AG08396 (cell line): ENCODE measurements at regions not wholly inside any gene's neighbourhood (a gene's known extent, or its start where the extent isn't known, plus 50 kb on each side); places are given as distances from the start of the nearest gene placed in this dataset.

ENCODE experiments used
- DNase-seq: peaks from one replicate; pipeline ENCODE4 v3.0.0; 2012; ENCODE audit warnings: low spot score, mixed read lengths

DNA sequence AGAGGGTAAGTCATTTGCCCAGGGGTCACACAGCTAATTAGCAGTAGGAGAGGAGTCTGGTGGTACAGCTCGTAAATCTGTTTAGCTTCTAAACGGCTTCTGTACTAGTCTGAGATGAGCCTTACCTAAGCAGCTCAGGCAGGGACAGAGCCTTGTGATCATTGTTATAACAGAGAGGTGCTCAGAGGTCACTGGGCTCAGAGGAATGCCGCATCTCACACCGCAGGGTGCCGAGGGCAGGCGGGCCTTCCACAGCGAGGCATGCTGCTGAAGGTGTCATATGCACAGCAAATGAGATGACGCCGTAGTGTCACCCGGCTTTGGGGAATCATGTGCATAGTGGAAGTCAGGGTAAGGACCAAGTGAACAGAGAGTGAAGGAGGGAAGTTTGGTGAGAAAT lies 305.2 kb upstream of the FMN2 start:
- DNase-seq = no peak

DNA sequence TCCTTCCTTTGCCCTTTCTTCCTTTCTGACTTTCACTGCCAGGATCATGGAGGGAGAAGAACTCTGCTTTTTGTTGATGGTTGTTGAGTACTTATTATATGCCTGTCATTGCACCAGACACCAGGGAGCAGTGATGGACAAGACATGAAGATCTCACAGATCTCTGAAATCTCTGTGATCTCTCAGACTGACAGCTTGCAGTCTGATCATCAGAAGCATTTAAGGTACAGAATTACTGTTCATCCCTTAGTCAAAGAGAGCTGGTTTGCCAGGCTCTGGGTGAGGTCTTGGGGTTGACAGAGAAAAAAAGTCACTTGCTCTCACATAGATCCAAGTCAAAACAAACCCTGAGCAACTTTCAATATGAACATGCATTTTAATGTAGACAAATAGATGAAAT lies 299.5 kb upstream of the FMN2 start:
- DNase-seq = no peak

DNA sequence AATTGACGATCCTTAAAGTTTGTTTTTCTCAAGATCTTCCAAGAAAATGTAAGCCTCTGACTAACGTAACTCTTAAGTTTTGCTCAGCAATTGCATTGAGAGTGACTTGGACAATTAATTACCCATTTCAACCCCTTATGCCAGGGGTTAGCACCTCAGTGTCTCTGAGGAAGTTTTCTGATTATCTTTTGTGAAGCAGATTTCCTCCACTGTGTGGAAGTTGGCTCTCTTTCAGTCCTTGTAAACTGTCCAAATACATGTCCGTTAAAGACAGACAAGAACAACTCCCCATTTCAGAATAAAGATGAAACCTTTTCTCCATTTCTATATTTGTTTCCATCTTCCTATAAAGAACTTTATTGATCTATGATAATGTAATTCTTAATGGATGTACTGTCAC lies 296.4 kb upstream of the FMN2 start:
- DNase-seq = no peak

DNA sequence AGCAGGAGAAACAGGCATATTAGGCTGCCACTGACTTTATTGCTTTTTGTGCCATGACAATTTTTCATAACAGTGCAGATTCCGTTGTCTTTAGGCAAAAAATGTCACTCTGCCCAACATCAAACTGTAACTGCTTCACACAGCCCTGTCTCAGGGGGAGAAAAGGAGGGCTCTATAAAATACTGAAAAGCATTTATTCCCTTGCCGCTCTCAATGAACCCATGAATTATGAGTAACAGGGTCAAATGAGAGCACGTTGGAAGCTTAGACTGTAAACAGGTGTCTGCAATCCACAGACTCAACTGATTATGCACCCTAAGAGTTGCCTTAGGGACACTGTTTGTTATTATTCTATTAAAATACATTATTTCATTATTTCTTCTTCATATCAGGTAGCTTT lies 292.1 kb upstream of the FMN2 start:
- no peak for DNase-seq

DNA sequence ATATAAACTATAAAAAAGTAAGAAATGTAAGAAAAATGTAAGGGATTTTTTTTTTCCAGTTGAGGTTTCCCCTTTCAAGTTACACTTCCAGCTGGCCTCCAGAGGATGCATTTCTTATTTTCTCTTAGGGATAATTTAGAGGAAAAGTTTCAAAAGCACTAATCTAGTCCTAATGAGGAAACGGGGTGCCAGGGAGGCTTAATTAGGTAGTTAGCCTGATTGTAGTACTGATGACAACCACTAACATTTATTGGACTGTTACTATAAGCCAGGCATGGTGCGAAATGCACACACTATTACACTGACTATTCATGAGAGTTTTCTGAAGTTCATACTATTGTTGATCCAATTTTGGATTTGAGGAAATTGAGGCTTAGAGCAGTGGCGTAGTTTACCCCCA lies 290.8 kb upstream of the FMN2 start:
- no peak for DNase-seq

DNA sequence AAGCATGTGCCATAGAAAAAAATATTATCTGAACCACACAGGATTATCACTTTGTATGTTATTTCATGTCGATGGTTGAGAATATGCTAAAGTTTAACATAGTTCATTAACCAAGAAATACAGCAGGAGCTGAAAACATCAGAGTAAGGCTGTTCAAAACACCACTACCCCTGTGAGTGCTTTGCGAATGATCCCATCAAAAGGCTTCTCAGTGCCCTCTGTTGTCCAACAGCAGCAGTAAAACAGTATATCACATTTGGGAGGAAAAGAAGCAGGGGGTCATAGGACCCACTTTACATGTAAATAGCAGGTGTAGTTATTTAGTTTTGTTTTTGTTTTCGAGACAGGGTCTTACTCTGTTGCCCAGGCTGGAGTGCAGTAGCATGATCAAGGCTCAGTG lies 289.4 kb upstream of the FMN2 start:
- DNase-seq = no peak

DNA sequence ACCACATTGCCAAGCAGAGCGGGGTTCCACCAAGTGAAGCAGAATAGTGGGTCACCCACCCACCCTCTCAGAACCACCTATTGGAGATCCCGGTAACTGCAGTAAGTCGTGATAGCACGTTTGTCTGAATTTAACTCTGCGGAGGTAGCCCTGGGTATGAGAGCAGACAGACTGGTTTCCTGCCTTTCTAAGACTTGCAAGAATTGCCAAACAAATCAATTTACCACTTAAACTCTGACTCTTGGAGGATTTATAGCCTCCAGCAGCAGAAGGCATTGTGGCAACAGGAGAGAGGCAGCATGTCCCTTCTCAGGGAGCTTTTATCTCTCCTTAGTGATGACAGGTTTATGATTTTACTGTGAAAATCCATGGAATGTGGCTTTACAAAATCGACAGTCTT lies 287.9 kb upstream of the FMN2 start:
- DNase-seq = no peak

DNA sequence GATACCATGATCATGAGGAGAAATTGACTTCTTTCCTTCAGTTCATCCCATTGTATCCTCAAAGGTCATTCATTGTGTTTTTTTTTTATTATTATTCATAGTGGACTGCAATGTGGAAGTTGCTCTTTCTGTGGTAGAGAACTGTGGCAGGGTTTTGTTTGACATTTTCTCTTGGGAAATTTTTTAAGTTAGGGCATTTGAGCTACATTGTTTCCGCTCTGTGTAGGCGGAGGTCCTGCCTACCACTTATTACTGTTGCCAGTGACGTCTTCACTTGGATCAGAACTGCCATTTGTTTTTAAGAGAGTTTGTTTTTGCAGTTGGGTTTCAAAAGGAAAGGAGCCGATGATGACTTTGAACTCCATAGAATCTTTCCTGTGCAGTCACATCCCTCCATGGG lies 287.4 kb upstream of the FMN2 start:
- DNase-seq = no peak

DNA sequence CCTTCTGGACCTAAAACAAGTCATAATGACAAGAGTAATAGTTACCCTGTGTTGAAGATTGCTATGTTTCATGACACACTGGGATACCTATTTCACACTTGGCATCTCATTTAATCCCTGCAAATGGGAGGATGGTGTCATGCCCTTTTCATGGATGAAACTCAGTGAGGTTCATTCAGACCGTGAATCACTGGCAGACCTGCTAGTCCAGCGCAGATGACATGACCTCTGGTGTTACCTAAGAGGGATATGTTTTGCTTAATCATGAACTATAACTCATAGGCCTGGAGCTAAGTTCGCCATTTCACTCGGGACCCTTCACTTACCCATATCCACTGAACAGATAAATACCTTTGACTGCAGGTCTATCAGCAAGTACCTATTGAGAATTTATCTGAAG lies 286.6 kb upstream of the FMN2 start:
- no peak for DNase-seq

DNA sequence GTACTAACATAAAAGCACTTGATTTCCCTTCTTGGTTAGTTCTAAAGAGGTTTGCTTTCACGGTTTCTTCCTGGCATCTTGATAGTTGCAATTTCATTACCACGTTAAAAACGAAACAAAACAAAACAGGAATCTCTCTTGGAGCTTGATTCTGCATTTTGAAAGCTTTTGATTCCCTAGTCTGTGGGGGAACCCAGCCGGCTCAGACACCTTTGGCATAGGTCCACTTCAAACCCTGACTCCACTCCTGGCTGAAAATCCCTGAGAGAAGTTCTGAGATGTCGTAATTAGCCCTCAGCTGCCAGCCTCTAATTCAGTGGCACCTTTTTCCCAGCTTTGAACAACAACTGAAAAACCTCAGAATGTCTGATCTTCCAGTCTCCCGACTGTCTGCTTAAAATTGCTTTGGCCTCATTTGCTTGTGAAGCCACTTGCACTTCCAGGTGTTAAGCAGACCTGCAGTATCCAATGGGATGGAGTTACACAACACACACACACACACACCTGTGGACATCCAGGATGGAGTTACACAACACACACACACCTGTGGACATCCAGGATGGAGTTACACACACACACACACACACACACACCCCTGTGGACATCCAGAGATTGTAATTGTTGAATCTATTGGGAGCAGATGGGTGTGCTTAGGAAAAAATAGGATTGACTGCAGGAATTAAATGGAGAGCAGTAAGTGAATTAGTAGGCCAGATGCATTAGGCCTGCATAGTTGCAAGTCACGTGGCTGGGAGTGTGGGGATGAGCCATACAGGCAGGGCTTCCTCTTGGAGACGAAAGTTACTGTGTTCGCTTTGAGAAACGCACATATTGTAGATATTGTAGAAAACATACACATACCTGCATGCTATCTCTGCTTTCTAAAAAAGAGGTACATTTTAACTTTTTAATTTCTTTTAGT lies 285.6 kb upstream of the FMN2 start:
- DNase-seq = no peak

DNA sequence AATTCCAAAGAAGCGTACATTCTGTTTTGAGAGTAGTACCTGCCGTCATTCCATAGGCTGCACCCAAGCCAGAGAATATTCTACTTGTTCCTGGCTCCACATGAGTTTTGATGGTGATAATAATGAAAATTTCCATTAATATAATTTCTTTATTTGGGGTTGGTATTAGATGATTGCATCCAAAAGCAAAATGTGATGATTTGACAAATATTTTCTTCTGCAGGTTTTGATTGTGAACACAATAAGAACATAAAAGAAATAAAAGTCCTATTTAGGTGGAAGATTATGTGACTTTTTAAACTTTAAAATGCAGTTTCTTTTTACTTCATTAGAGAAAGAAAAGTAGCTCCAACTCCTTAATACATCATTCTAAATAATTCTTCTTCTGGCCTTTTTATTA lies 284.8 kb upstream of the FMN2 start:
- DNase-seq = no peak

DNA sequence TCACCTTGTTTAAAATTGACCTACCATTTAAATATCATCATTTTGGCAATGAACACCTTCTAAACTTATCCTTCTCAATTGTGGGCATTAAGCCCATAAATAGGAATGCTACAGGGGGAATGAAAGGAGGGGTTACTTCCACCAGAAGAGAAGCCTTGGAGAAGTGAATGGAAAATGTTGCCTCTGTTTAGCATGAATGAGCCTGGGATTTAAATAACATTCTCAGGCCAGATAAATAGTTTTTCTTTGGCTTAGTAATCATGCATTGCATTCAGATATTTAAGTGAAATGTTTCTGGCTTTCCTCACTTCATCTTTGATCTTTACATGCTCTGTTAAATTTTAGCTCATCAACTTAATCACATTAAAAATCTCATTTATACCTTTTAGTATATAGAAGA lies 284.3 kb upstream of the FMN2 start:
- DNase-seq = no peak

DNA sequence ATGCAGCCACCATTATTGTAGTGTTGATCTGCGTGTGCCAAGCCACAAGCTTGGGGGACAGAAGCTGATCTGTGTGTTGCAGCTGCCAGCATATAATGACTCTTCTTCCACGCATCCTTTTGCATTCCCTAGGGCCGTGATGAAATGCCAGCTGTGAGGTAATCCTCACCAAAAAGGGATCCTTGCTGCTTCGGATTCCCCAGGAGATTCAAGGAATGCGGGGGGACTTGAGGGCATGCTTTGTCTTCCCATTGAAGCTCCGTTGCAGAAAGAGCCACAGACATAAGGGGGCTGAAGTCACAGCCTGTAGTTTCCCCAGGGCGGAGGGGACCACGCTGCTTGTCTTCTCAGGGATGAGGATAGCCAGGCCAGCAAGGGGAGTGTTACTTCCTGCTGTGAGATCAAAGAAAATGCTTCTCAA lies 281.6 kb upstream of the FMN2 start:
- no peak for DNase-seq

DNA sequence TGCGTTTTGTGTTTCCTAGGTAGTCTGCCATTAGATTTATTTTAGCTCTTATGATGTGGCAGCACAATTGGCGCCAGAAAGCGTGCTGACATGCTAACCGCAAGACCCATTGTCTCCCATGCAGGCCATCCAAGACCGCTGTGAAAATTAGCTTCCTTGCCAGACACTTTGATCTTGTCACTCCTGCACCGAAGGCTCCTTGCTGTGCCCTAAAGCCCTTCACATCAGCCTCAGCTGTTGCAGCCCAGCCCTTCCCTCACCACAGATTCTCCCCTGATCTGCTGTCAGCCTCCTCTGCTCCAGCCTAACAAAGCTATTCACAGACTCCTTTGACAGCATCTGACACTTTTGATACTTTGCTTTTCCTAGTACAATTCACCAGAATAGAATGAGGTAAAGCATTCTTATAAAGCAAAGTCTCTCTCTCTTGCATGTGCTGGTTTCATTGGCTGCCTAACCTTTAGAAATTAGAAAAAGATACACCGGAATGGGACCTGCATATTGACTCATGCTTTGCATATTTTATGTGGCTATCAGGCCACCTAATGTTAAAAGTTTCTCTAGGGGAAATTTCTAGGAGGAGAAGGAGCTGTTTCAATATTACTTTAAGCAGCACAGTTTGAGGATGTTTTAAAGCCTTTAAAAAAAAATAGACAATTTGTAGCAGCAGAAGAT lies 280.3 kb upstream of the FMN2 start:
- DNase-seq = no peak

DNA sequence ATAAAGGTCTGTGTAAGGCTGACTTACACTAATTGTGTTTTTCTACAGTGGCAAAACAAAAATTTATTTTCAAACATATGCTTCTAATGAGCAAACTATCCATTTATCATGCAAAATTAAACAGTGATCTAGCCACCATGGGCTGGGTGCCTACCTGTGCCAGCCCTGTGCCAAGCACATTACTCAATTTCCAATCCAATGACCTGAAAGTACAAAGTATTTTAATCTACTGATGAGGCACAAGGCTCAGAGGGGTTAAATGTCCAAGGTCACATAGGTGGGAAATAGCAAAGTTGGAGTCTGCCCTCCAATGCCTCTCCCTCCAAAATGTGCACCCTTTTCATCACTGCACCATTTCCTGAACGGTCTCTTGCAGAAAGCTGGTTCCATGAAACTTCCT lies 279.1 kb upstream of the FMN2 start:
- DNase-seq = no peak

DNA sequence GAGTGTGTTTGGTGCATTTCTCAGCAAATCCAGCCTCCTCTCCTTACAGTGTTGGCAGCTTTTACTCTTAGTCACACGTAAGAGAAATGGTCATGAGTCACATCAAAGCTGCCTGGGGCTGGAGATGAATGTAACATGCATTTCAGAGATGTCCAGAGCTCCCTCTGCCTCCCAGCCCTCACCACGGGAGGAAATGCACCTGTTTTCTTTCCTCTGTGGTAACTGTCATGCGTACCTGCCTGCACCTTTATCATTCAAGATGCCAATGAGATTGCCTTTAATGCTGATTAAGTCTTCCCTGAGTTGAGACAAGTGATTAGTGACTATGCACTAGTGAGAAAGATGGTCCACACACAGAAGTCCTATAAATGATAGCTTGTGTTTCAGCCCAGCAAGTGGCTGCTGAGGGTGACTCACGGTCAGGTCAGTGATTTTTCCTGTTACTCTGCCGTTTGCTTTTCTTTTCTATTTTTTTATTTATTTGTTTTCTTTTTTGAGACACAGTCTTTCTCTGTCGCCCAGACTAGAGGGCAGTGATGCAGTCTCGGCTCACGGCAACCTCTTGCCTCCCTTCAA lies 277.3 kb upstream of the FMN2 start:
- DNase-seq = peak; percentile 18

DNA sequence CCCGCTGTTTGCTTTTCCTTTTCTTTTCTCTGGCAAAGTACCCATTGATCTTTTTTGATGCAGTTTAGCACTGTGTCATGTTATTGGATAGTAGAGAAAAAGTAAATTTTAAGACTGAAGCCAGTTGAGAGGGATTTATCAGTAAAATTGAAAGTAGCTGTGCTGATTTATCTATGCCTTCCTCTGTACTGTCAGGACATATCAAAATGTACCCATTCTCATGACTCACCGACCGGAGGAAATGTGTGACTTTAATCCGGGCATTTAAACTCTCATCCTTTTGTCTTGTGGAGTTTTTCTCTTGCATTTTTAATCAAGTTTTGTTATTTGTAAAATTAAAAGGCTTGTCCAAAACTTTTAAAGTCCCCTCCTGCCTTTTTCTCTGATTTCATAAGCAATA lies 276.6 kb upstream of the FMN2 start:
- no peak for DNase-seq

DNA sequence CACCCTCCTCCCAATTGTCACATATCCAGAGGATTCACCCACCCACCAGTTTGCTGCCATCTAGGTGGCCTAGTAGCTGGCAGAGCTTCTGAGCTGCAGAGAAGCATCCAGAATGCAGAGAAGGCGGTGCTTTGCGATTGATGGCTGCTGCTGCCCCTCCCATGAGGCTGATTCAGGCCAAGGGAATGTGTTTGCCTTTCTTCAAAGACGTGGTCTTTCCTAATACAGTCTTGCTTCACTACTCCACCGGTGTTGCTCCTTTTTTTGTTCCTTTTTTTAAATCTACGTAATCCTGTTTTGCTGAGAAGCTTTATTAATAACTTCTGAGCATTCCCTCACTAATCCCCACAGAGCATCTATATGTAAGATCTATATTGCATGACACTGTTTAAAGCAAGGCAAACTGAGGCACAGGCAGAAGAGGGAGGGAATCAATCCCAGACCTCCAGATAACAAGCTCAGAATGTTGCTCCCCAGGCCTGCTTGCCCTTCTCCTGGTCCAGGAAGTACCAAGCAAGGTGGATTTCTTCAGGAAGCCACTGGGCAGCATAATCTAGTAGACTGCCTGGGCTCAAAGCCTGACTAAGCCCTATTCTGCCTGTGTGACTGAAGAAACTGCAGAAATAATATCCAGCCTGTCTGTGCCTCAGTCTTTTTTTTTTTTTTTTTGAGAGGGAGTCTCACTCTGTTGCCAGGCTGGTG lies 275.5 kb upstream of the FMN2 start:
- peak; percentile 11 for DNase-seq

DNA sequence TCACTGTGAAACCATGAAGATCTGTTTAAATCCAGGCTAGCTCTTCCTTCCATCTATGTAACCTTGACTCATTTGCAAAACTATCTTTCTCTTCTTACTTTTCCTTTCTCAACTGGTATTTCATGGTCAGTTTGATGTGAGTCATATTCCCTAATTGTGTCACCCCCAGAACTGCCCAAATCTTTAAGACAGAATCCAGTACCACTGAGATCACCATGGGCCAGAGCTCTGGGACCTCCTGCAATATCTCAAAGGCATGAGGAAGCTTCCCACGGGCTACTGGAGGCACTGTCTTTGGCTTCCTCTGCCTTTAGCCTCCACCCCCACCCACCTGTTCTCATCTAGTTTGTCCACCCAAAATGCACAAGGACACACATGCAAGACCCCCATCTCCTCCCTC lies 274.4 kb upstream of the FMN2 start:
- DNase-seq = no peak

DNA sequence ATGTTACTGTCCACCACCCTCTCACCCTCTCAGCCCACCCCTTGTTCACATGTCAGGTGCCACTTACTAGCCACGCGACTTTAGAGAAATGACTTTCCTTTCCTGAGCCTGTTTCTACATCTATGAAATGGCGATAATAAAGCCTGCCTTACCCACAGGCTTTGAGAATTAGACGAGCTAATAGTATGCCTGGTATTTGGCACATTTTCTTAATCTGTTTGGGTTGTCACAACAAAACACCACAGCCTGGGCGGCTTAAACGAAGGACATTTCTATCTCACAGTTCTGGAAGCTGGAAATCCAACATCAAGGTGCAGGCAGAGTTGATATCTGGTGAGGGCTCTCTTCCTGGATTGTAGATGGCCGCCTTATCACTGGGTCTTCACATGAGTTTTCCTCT lies 273.9 kb upstream of the FMN2 start:
- no peak for DNase-seq

DNA sequence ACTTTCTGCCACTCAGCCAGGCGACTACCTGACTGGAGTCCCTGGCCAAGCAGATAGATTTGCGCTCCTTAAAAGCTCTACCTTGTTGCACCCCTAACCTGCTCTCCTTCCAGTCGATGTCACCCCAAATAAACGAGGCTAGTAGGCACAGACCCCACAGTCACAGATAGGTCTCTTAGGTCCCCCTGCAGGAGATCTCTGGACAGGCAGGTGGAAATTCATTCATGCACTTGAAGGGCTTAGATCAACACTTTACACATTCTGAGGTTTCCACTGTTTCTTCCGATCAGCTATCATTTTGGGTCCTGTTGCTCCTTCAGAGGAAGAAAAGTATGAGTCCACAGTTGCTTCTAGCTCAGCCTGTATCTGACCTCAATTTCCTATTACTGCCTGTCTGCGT lies 272.6 kb upstream of the FMN2 start:
- DNase-seq = no peak

DNA sequence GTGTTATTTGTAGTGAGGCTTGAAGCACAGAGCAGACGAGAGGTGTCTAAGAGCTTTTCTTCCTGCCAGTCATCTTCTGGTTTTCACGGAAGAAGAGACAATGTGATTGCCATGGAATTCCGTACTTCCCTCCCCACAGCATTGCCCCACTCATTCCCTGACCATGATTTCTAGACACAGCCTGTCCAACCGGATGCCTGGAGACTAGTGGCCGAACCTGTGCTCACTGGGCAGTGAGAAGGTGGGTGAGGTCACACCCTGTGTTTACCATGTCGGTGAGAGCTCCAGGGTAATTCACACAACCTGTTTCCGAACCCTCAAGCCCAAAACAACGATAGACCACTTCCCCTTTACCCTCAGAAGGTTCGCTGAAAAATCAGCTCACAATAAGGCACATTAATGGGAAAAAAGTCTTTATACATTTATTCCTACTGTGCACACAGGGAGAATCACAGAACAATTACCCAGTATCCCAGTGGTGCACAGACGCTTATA lies 271.9 kb upstream of the FMN2 start:
- no peak for DNase-seq

DNA sequence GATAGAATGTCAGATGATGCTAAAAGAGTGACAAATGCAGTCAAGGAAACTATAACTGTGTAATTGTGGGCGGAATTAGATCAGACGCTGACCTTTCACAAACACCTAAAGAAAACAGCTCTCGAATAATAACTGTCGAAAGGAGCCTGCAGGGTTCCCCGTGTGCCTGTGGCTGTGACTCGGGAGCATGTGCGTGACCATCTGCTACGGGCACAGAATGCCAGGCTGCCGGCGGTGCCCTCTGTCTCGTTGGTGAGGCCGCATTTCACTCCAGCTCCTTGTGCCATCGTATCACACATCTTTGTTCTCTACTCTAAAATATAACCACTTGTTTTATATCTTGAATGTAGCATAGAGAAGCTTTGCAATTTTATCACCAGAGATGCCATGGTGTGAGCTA lies 267.8 kb upstream of the FMN2 start:
- no peak for DNase-seq
